Adipocyte (in vitro differentiated cells): ENCODE measurements at regions not wholly inside any gene's neighbourhood (a gene's known extent, or its start where the extent isn't known, plus 50 kb on each side); places are given as distances from the start of the nearest gene placed in this dataset.
"Not testable (repeated sequence)": the region's sequence is repeated elsewhere in the genome, so short reads cannot be mapped to it uniquely, and the experiment has no call there.

Experiments used
- DNase-seq: peaks from one replicate; pipeline ENCODE4 v3.0.0-alpha.2; 2015; ENCODE audit warnings: low read depth
- H3K27me3 ChIP-seq: replicated peaks from 2 replicates; pipeline ENCODE4 v1.7.0; 2013; ENCODE audit warnings: mild to moderate bottlenecking, low read length, moderate library complexity; ENCODE audit not compliant: control insufficient read depth, insufficient read depth
- H3K36me3 ChIP-seq: 2 replicates; pipeline ENCODE4 v1.7.0; 2013; ENCODE audit warnings: low read length, mild to moderate bottlenecking, moderate library complexity; ENCODE audit not compliant: control insufficient read depth, insufficient read depth, severe bottlenecking
- H3K4me1 ChIP-seq: 2 replicates; pipeline ENCODE4 v1.7.0; 2013; ENCODE audit warnings: mild to moderate bottlenecking, low read length, moderate library complexity; ENCODE audit not compliant: control insufficient read depth, insufficient read depth
- H3K4me3 ChIP-seq: 2 replicates; pipeline ENCODE4 v1.7.0; 2013; ENCODE audit warnings: mild to moderate bottlenecking, low read length, moderate library complexity
- H3K9ac ChIP-seq: 2 replicates; pipeline ENCODE4 v1.7.0; 2013; ENCODE audit warnings: mild to moderate bottlenecking, low read length, moderate library complexity
- H3K9me3 ChIP-seq: 2 replicates; pipeline ENCODE4 v1.7.0; 2013; ENCODE audit warnings: mild to moderate bottlenecking, low read length, moderate library complexity; ENCODE audit not compliant: control insufficient read depth

GRCh38 chr5:1596462-1597092 is 72.8 kb upstream of the LPCAT1 start:
- not testable (repeated sequence) for H3K9me3 ChIP-seq, DNase-seq, H3K36me3 ChIP-seq, H3K4me1 ChIP-seq, H3K27me3 ChIP-seq
- H3K9ac ChIP-seq = peak overlapping the region; percentile 73
- H3K4me3 ChIP-seq = peak overlapping the region; percentile 73

GRCh38 chr5:1594357-1595106 is 70.8 kb upstream of the LPCAT1 start:
- Histone ChIP-seq H3K27me3 (no peaks in the 10 kb centered on the region), H3K36me3 (no peaks in the 10 kb centered on the region), H3K9ac (peak overlapping the region; percentile 78), H3K9me3 (no peaks in the 10 kb centered on the region), H3K4me3 (peak overlapping the region; percentile 81), H3K4me1 (no peaks in the 10 kb centered on the region)
- no peak for DNase-seq

GRCh38 chr5:1593903-1594356 is 70.2 kb upstream of the LPCAT1 start:
- H3K9ac ChIP-seq = peak overlapping the region; percentile 78
- DNase-seq = no peak
- no peaks in the 10 kb centered on the region for H3K9me3 ChIP-seq
- peaks cover 2% of the 10 kb centered on the region for H3K36me3 ChIP-seq
- no peaks in the 10 kb centered on the region for H3K27me3 ChIP-seq
- H3K4me1 ChIP-seq = no peaks in the 10 kb centered on the region
- peak overlapping the region; percentile 81 for H3K4me3 ChIP-seq

- not testable (repeated sequence) for H3K4me1 ChIP-seq, H3K4me3 ChIP-seq, H3K9me3 ChIP-seq, DNase-seq, H3K36me3 ChIP-seq, H3K27me3 ChIP-seq, H3K9ac ChIP-seq
These were observed 64.4 kb upstream of the LPCAT1 start for GRCh38 chr5:1588071-1588694.

GRCh38 chr5:1583081-1583875 is 59.5 kb upstream of the LPCAT1 start:
- DNase-seq = peak; percentile 11
- not testable (repeated sequence) for H3K27me3 ChIP-seq, H3K4me3 ChIP-seq, H3K9ac ChIP-seq, H3K36me3 ChIP-seq, H3K4me1 ChIP-seq, H3K9me3 ChIP-seq

- not testable (repeated sequence) for H3K27me3 ChIP-seq, H3K9ac ChIP-seq, H3K36me3 ChIP-seq, DNase-seq, H3K4me1 ChIP-seq, H3K9me3 ChIP-seq, H3K4me3 ChIP-seq
These were observed 55.6 kb upstream of the LPCAT1 start for GRCh38 chr5:1579389-1579788.

GRCh38 chr5:1576851-1577250 is 53.1 kb upstream of the LPCAT1 start:
- not testable (repeated sequence) for H3K27me3 ChIP-seq, H3K4me1 ChIP-seq, H3K36me3 ChIP-seq, H3K9me3 ChIP-seq, H3K4me3 ChIP-seq, H3K9ac ChIP-seq, DNase-seq

- H3K9me3 ChIP-seq, H3K4me3 ChIP-seq, H3K36me3 ChIP-seq, DNase-seq, H3K9ac ChIP-seq, H3K4me1 ChIP-seq, H3K27me3 ChIP-seq: not testable (repeated sequence)
These were observed 52.4 kb upstream of the LPCAT1 start for GRCh38 chr5:1575991-1576714.

- H3K36me3 ChIP-seq, H3K9ac ChIP-seq, DNase-seq, H3K4me3 ChIP-seq, H3K9me3 ChIP-seq, H3K4me1 ChIP-seq, H3K27me3 ChIP-seq: not testable (repeated sequence)
These were observed 51.7 kb upstream of the LPCAT1 start for GRCh38 chr5:1575491-1575890.

GRCh38 chr5:1574023-1574318 is 50.2 kb upstream of the LPCAT1 start:
- not testable (repeated sequence) for H3K9me3 ChIP-seq, DNase-seq, H3K9ac ChIP-seq, H3K4me3 ChIP-seq, H3K4me1 ChIP-seq, H3K36me3 ChIP-seq, H3K27me3 ChIP-seq
